ENCODE measurements at regions not wholly inside any gene's neighbourhood (a gene's known extent, or its start where the extent isn't known, plus 50 kb on each side); places are given as distances from the start of the nearest gene placed in this dataset.
A peak's percentile ranks its signal among the peaks of the same experiment; 100 is the strongest.

DNA sequence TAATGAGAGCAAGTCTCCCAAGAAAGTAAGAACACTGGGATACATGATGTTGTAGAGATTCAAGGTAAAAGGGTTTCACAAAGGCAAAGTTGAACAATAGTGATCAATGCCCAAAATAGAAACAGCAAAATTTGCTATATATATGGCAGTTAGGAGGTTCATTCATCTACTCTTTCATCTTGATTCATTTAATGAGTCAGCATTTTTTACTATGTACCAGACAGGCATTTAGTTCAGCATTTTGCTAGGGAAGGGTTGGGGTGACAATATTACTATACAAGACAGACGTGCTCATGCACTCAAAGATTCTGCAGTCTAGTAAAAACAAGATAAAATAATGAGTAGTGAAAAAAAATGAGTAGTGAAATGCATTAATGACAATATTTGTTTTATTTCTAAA lies 264.9 kb upstream of the LMO3 start (continued):
- TF ChIP-seq, protein P1, sequence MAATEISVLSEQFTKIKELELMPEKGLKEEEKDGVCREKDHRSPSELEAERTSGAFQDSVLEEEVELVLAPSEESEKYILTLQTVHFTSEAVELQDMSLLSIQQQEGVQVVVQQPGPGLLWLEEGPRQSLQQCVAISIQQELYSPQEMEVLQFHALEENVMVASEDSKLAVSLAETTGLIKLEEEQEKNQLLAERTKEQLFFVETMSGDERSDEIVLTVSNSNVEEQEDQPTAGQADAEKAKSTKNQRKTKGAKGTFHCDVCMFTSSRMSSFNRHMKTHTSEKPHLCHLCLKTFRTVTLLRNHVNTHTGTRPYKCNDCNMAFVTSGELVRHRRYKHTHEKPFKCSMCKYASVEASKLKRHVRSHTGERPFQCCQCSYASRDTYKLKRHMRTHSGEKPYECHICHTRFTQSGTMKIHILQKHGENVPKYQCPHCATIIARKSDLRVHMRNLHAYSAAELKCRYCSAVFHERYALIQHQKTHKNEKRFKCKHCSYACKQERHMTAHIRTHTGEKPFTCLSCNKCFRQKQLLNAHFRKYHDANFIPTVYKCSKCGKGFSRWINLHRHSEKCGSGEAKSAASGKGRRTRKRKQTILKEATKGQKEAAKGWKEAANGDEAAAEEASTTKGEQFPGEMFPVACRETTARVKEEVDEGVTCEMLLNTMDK (IDR thresholded peaks at IDR 0.05; ENCODE audit: borderline replicate concordance, insufficient read depth, low read depth, low read length, poor library complexity, severe bottlenecking) = no peak
- no peak for TF ChIP-seq PHB2 (IDR thresholded peaks at IDR 0.05; ENCODE audit: low read depth)
- TF ChIP-seq ETV6 (IDR thresholded peaks at IDR 0.05; ENCODE audit: borderline replicate concordance in 1 of 2, low read depth in 2 of 2, low read length in 1 of 2) = no peak
- no peak for TF ChIP-seq ETV6 (CRISPR knock-in tag; IDR thresholded peaks at IDR 0.05; ENCODE audit: borderline replicate concordance)
- no peak for TF ChIP-seq CBFA2T2 (conservative IDR thresholded peaks at IDR 0.05)
- TF ChIP-seq, protein P2, sequence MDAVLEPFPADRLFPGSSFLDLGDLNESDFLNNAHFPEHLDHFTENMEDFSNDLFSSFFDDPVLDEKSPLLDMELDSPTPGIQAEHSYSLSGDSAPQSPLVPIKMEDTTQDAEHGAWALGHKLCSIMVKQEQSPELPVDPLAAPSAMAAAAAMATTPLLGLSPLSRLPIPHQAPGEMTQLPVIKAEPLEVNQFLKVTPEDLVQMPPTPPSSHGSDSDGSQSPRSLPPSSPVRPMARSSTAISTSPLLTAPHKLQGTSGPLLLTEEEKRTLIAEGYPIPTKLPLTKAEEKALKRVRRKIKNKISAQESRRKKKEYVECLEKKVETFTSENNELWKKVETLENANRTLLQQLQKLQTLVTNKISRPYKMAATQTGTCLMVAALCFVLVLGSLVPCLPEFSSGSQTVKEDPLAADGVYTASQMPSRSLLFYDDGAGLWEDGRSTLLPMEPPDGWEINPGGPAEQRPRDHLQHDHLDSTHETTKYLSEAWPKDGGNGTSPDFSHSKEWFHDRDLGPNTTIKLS (IDR thresholded peaks at IDR 0.05; ENCODE audit: borderline replicate concordance, low read depth) = no peak
- TF ChIP-seq ZNF217 (CRISPR knock-in tag; IDR thresholded peaks at IDR 0.05) = no peak
- TF ChIP-seq TSC22D4 (tag; IDR thresholded peaks at IDR 0.05) = no peak
- no peak for TF ChIP-seq GATAD2B (IDR thresholded peaks at IDR 0.05; ENCODE audit: borderline replicate concordance)
- TF ChIP-seq MAFF (IDR thresholded peaks at IDR 0.05; ENCODE audit: low read length) = peak; percentile 45
- TF ChIP-seq CREB1 (IDR thresholded peaks at IDR 0.05) = no peak
- no peak for TF ChIP-seq CREB1 (CRISPR knock-in tag; IDR thresholded peaks at IDR 0.05)
- TF ChIP-seq, protein P3, sequence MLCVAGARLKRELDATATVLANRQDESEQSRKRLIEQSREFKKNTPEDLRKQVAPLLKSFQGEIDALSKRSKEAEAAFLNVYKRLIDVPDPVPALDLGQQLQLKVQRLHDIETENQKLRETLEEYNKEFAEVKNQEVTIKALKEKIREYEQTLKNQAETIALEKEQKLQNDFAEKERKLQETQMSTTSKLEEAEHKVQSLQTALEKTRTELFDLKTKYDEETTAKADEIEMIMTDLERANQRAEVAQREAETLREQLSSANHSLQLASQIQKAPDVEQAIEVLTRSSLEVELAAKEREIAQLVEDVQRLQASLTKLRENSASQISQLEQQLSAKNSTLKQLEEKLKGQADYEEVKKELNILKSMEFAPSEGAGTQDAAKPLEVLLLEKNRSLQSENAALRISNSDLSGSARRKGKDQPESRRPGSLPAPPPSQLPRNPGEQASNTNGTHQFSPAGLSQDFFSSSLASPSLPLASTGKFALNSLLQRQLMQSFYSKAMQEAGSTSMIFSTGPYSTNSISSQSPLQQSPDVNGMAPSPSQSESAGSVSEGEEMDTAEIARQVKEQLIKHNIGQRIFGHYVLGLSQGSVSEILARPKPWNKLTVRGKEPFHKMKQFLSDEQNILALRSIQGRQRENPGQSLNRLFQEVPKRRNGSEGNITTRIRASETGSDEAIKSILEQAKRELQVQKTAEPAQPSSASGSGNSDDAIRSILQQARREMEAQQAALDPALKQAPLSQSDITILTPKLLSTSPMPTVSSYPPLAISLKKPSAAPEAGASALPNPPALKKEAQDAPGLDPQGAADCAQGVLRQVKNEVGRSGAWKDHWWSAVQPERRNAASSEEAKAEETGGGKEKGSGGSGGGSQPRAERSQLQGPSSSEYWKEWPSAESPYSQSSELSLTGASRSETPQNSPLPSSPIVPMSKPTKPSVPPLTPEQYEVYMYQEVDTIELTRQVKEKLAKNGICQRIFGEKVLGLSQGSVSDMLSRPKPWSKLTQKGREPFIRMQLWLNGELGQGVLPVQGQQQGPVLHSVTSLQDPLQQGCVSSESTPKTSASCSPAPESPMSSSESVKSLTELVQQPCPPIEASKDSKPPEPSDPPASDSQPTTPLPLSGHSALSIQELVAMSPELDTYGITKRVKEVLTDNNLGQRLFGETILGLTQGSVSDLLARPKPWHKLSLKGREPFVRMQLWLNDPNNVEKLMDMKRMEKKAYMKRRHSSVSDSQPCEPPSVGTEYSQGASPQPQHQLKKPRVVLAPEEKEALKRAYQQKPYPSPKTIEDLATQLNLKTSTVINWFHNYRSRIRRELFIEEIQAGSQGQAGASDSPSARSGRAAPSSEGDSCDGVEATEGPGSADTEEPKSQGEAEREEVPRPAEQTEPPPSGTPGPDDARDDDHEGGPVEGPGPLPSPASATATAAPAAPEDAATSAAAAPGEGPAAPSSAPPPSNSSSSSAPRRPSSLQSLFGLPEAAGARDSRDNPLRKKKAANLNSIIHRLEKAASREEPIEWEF (CRISPR knock-in tag; IDR thresholded peaks at IDR 0.05) = no peak
- peak; percentile 72 for TF ChIP-seq MAFK (IDR thresholded peaks at IDR 0.05; ENCODE audit: low read length)
- TF ChIP-seq ZNF316 (IDR thresholded peaks at IDR 0.05) = peak; percentile 65
- TF ChIP-seq, protein P4, sequence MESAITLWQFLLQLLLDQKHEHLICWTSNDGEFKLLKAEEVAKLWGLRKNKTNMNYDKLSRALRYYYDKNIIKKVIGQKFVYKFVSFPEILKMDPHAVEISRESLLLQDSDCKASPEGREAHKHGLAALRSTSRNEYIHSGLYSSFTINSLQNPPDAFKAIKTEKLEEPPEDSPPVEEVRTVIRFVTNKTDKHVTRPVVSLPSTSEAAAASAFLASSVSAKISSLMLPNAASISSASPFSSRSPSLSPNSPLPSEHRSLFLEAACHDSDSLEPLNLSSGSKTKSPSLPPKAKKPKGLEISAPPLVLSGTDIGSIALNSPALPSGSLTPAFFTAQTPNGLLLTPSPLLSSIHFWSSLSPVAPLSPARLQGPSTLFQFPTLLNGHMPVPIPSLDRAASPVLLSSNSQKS (CRISPR knock-in tag; IDR thresholded peaks at IDR 0.05) = no peak
- no peak for TF ChIP-seq SRSF7 (optimal IDR thresholded peaks at IDR 0.05; ENCODE audit: low read depth, low read length)
- no peak for TF ChIP-seq ZNF408 (CRISPR knock-in tag; IDR thresholded peaks at IDR 0.05; ENCODE audit: low read depth)
- no peak for TF ChIP-seq JUNB (CRISPR knock-in tag; conservative IDR thresholded peaks at IDR 0.05)
- TF ChIP-seq NELFE (IDR thresholded peaks at IDR 0.05; ENCODE audit: insufficient read depth, insufficient read length) = no peak
- TF ChIP-seq IFI16 (CRISPR knock-in tag; IDR thresholded peaks at IDR 0.05) = no peak
- TF ChIP-seq PPARD (CRISPR knock-in tag; IDR thresholded peaks at IDR 0.05) = no peak

Measured in K562 (cell line).